Activated T-helper 1 cell treated with anti-CD3 and anti-CD28 coated beads, Interleukin-12 subunit alpha, Interleukin-12 subunit beta, Interleukin-2, Interleukin-4 antibody, amounts not matched to agents 30 ng/mL and 10 ng/mL and 1 ng/mL, durations not matched to agents 14 hours and 24 hours and 36 hours (primary cell): ENCODE measurements at regions not wholly inside any gene's neighbourhood (a gene's known extent, or its start where the extent isn't known, plus 50 kb on each side); places are given as distances from the start of the nearest gene placed in this dataset.

Experiments
- DNase-seq: peaks from one replicate; pipeline ENCODE4 v3.0.0; 2021; ENCODE audit warnings: low spot score
- H3K27ac Mint-ChIP-seq: one replicate; pipeline ENCODE4 v1.8.0; 2021; ENCODE audit warnings: mild to moderate bottlenecking, mixed read lengths
- H3K27me3 Mint-ChIP-seq: one replicate; pipeline ENCODE4 v1.8.0; 2022; ENCODE audit warnings: mild to moderate bottlenecking, moderate library complexity, mixed read lengths; ENCODE audit not compliant: insufficient read depth
- H3K36me3 Mint-ChIP-seq: one replicate; pipeline ENCODE4 v1.8.0; 2021; ENCODE audit warnings: low read depth, mixed read lengths
- H3K4me1 Mint-ChIP-seq: one replicate; pipeline ENCODE4 v1.8.0; 2021; ENCODE audit warnings: low read depth, mixed read lengths
- H3K4me3 Mint-ChIP-seq: one replicate; pipeline ENCODE4 v1.8.0; 2021; ENCODE audit warnings: mild to moderate bottlenecking, moderate library complexity, mixed read lengths
- H3K9me3 Mint-ChIP-seq: one replicate; pipeline ENCODE4 v1.8.0; 2021; ENCODE audit warnings: mixed read lengths
- intact Hi-C: fragments of 100-400 bp; cut with micrococcal nuclease; formaldehyde crosslinking; loops from one replicate; pipeline ENCODE4 v1.15.1; 2024

- H3K4me1 Mint-ChIP-seq = no peaks in the 10 kb centered on the region
- H3K27me3 Mint-ChIP-seq = peaks cover 2% of the 10 kb centered on the region
- H3K36me3 Mint-ChIP-seq = no peaks in the 10 kb centered on the region
- H3K9me3 Mint-ChIP-seq = no peaks in the 10 kb centered on the region
- intact Hi-C loops = no loop called here
- H3K27ac Mint-ChIP-seq = no peak overlapping the region
- no peak for DNase-seq
- H3K4me3 Mint-ChIP-seq = no peak overlapping the region
Measured at GRCh38 chr15:62573876-62574275, 408.8 kb upstream of the C2CD4B start.

- no peaks in the 10 kb centered on the region for H3K4me1 Mint-ChIP-seq
- no peak for DNase-seq
- H3K36me3 Mint-ChIP-seq = no peaks in the 10 kb centered on the region
- intact Hi-C loops = no loop called here
- no peak overlapping the region for H3K27ac Mint-ChIP-seq
- H3K4me3 Mint-ChIP-seq = no peak overlapping the region
- no peaks in the 10 kb centered on the region for H3K27me3 Mint-ChIP-seq
- H3K9me3 Mint-ChIP-seq = no peaks in the 10 kb centered on the region
Measured at GRCh38 chr15:62578546-62578945, 413.5 kb upstream of the C2CD4B start.

GRCh38 chr15:62578960-62579359 is 413.9 kb upstream of the C2CD4B start:
- no peaks in the 10 kb centered on the region for H3K4me1 Mint-ChIP-seq
- intact Hi-C loops = no loop called here
- no peak overlapping the region for H3K4me3 Mint-ChIP-seq

GRCh38 chr15:62579842-62580241 is 414.8 kb upstream of the C2CD4B start:
- no peaks in the 10 kb centered on the region for H3K36me3 Mint-ChIP-seq
- intact Hi-C loops = no loop called here
- H3K9me3 Mint-ChIP-seq = no peaks in the 10 kb centered on the region
- H3K4me1 Mint-ChIP-seq = no peaks in the 10 kb centered on the region
- no peak overlapping the region for H3K4me3 Mint-ChIP-seq
- no peak overlapping the region for H3K27ac Mint-ChIP-seq
- peaks cover 2% of the 10 kb centered on the region for H3K27me3 Mint-ChIP-seq
- no peak for DNase-seq

More at GRCh38 chr15:62578960-62579359, 413.9 kb upstream of the C2CD4B start:
- Mint-ChIP-seq H3K36me3 (no peaks in the 10 kb centered on the region), H3K9me3 (no peaks in the 10 kb centered on the region), H3K27me3 (peaks cover 2% of the 10 kb centered on the region), H3K27ac (no peak overlapping the region)
- no peak for DNase-seq

GRCh38 chr15:62582580-62582979 is 417.5 kb upstream of the C2CD4B start:
- no peak overlapping the region for H3K27ac Mint-ChIP-seq
- peaks cover 3% of the 10 kb centered on the region for H3K27me3 Mint-ChIP-seq
- H3K4me1 Mint-ChIP-seq = no peaks in the 10 kb centered on the region
- DNase-seq = no peak
- no peaks in the 10 kb centered on the region for H3K9me3 Mint-ChIP-seq
- no peaks in the 10 kb centered on the region for H3K36me3 Mint-ChIP-seq
- H3K4me3 Mint-ChIP-seq = no peak overlapping the region
- intact Hi-C loops = no loop called here

GRCh38 chr15:62584301-62585235 is 419.5 kb upstream of the C2CD4B start:
- H3K27ac Mint-ChIP-seq = no peak overlapping the region
- DNase-seq = no peak
- no peaks in the 10 kb centered on the region for H3K9me3 Mint-ChIP-seq
- H3K36me3 Mint-ChIP-seq = no peaks in the 10 kb centered on the region
- H3K4me1 Mint-ChIP-seq = no peaks in the 10 kb centered on the region
- H3K27me3 Mint-ChIP-seq = peaks cover 3% of the 10 kb centered on the region
- H3K4me3 Mint-ChIP-seq = no peak overlapping the region
- intact Hi-C loops = no loop called here

GRCh38 chr15:62588938-62589670 is 424.0 kb upstream of the C2CD4B start:
- no peaks in the 10 kb centered on the region for H3K36me3 Mint-ChIP-seq

GRCh38 chr15:62591842-62592838 is 427.1 kb upstream of the C2CD4B start:
- no peak for DNase-seq
- intact Hi-C loops = no loop called here
- Mint-ChIP-seq H3K4me1 (no peaks in the 10 kb centered on the region), H3K27ac (no peak overlapping the region), H3K4me3 (no peak overlapping the region), H3K9me3 (no peaks in the 10 kb centered on the region), H3K36me3 (no peaks in the 10 kb centered on the region), H3K27me3 (peaks cover 9% of the 10 kb centered on the region)

More at GRCh38 chr15:62588938-62589670, 424.0 kb upstream of the C2CD4B start:
- H3K27me3 Mint-ChIP-seq = peaks cover 11% of the 10 kb centered on the region
- H3K4me3 Mint-ChIP-seq = no peak overlapping the region
- intact Hi-C loops = no loop called here
- H3K27ac Mint-ChIP-seq = no peak overlapping the region
- DNase-seq = no peak
- H3K4me1 Mint-ChIP-seq = no peaks in the 10 kb centered on the region
- H3K9me3 Mint-ChIP-seq = no peaks in the 10 kb centered on the region

- intact Hi-C loops = no loop called here
- H3K4me1 Mint-ChIP-seq = no peaks in the 10 kb centered on the region
- no peak overlapping the region for H3K27ac Mint-ChIP-seq
- DNase-seq = no peak
- H3K4me3 Mint-ChIP-seq = no peak overlapping the region
- peaks cover 9% of the 10 kb centered on the region for H3K27me3 Mint-ChIP-seq
- no peaks in the 10 kb centered on the region for H3K9me3 Mint-ChIP-seq
- H3K36me3 Mint-ChIP-seq = no peaks in the 10 kb centered on the region
Measured at GRCh38 chr15:62592920-62593319, 427.8 kb upstream of the C2CD4B start.

GRCh38 chr15:62593681-62594399 is 428.8 kb upstream of the C2CD4B start:
- Mint-ChIP-seq H3K36me3 (no peaks in the 10 kb centered on the region), H3K4me1 (no peaks in the 10 kb centered on the region), H3K27ac (no peak overlapping the region), H3K9me3 (no peaks in the 10 kb centered on the region), H3K4me3 (no peak overlapping the region), H3K27me3 (peaks cover 9% of the 10 kb centered on the region)
- no peak for DNase-seq
- intact Hi-C loops = no loop called here

- Mint-ChIP-seq H3K27ac (no peak overlapping the region), H3K9me3 (no peaks in the 10 kb centered on the region), H3K27me3 (peaks cover 3% of the 10 kb centered on the region), H3K4me1 (no peaks in the 10 kb centered on the region), H3K4me3 (no peak overlapping the region), H3K36me3 (no peaks in the 10 kb centered on the region)
- intact Hi-C loops = no loop called here
- DNase-seq = no peak
Measured at GRCh38 chr15:62598217-62598616, 433.1 kb upstream of the C2CD4B start.
